RCC 7860 (cell line): ENCODE measurements at regions not wholly inside any gene's neighbourhood (a gene's known extent, or its start where the extent isn't known, plus 50 kb on each side); places are given as distances from the start of the nearest gene placed in this dataset.

ENCODE experiments used
- DNase-seq: peaks from one replicate; pipeline ENCODE4 v3.0.0-alpha.2; 2015; ENCODE audit warnings: low spot score
- FAIRE-seq: peaks from 2 replicates; lab custom pipeline; 2012; peaks lifted over from hg19 to GRCh38; lab: Jason Lieb, UNC

GRCh38 chr3:66797889-66798560 is 200.1 kb upstream of the KBTBD8 start:
- DNase-seq (no peak), FAIRE-seq (no peak)

GRCh38 chr3:66800941-66801545 is 197.1 kb upstream of the KBTBD8 start:
- DNase-seq (no peak), FAIRE-seq (no peak)

GRCh38 chr3:66803206-66803605 is 194.9 kb upstream of the KBTBD8 start:
- no peak for FAIRE-seq
- no peak for DNase-seq

- FAIRE-seq (no peak), DNase-seq (no peak)
Measured at GRCh38 chr3:66803721-66804695, 194.1 kb upstream of the KBTBD8 start.

GRCh38 chr3:66808891-66809594 is 189.1 kb upstream of the KBTBD8 start:
- FAIRE-seq, result no peak
- DNase-seq, result no peak

- no peak for FAIRE-seq
- DNase-seq, result no peak
Measured at GRCh38 chr3:66809595-66809958, 188.5 kb upstream of the KBTBD8 start.

- DNase-seq (no peak), FAIRE-seq (no peak)
Measured at GRCh38 chr3:66812136-66812535, 186.0 kb upstream of the KBTBD8 start.

- DNase-seq (no peak), FAIRE-seq (no peak)
Measured at GRCh38 chr3:66812741-66813140, 185.4 kb upstream of the KBTBD8 start.

- DNase-seq (peak; percentile 36), FAIRE-seq (peak; percentile 37)
Measured at GRCh38 chr3:66816090-66816761, 181.9 kb upstream of the KBTBD8 start.

GRCh38 chr3:66817951-66818557 is 180.1 kb upstream of the KBTBD8 start:
- FAIRE-seq, result no peak

GRCh38 chr3:66819993-66820501 is 178.1 kb upstream of the KBTBD8 start:
- FAIRE-seq, result no peak
- DNase-seq, result no peak

More at GRCh38 chr3:66817951-66818557, 180.1 kb upstream of the KBTBD8 start:
- DNase-seq, result no peak

GRCh38 chr3:66822186-66823008 is 175.7 kb upstream of the KBTBD8 start:
- FAIRE-seq, result no peak
- DNase-seq, result no peak

- FAIRE-seq (no peak), DNase-seq (no peak)
Measured at GRCh38 chr3:66823009-66823397, 175.1 kb upstream of the KBTBD8 start.

- DNase-seq (no peak), FAIRE-seq (no peak)
Measured at GRCh38 chr3:66823532-66823931, 174.6 kb upstream of the KBTBD8 start.

- FAIRE-seq (no peak), DNase-seq (no peak)
Measured at GRCh38 chr3:66825375-66825774, 172.7 kb upstream of the KBTBD8 start.

- FAIRE-seq, result no peak
Measured at GRCh38 chr3:66827726-66828125, 170.4 kb upstream of the KBTBD8 start.

GRCh38 chr3:66828303-66828702 is 169.8 kb upstream of the KBTBD8 start:
- no peak for DNase-seq
- no peak for FAIRE-seq

More at GRCh38 chr3:66827726-66828125, 170.4 kb upstream of the KBTBD8 start:
- DNase-seq, result no peak

GRCh38 chr3:66830301-66830700 is 167.8 kb upstream of the KBTBD8 start:
- DNase-seq (no peak), FAIRE-seq (no peak)

GRCh38 chr3:66831931-66832330 is 166.2 kb upstream of the KBTBD8 start:
- FAIRE-seq, result no peak

More at GRCh38 chr3:66831931-66832330, 166.2 kb upstream of the KBTBD8 start:
- no peak for DNase-seq
